Mucosa of gallbladder (tissue), 1 donor: ENCODE measurements at regions not wholly inside any gene's neighbourhood (a gene's known extent, or its start where the extent isn't known, plus 50 kb on each side); places are given as distances from the start of the nearest gene placed in this dataset.

Experiments used
- DNase-seq: peaks from one replicate; pipeline ENCODE4 v3.0.0-alpha.2; 2020; ENCODE audit warnings: low spot score
- donor health status: DM: no; HTN: no; CAD: no.

- DNase-seq: no peak
Observed at GRCh38 chr5:89302102-89302891, 419.3 kb upstream of the MEF2C start.

GRCh38 chr5:89301321-89302025 is 418.5 kb upstream of the MEF2C start:
- no peak for DNase-seq

- DNase-seq: no peak
Observed at GRCh38 chr5:89300426-89300970, 417.5 kb upstream of the MEF2C start.

GRCh38 chr5:89299998-89300397 is 417.0 kb upstream of the MEF2C start:
- DNase-seq: no peak

- DNase-seq: no peak
Observed at GRCh38 chr5:89297066-89297465, 414.1 kb upstream of the MEF2C start.

DNA sequence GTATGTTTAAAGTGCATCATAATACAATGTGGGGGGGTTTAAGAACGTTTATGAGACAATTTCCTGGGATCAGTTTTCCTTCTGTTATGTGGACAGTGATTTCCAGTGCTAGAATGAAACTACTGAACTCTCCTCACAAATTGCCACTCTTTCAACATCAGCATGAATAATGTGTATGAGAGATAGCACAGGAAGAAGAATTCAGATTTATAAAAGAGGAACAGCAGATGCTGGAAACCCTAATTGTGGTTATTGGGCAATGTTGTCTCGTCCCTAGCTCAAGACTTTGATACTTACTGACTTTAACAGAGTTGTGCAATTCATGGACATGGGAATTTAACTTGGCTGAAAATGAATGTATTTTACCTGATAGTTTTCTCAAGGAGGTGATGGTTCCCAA is 410.8 kb upstream of the MEF2C start:
- DNase-seq: no peak

GRCh38 chr5:89292487-89292886 is 409.5 kb upstream of the MEF2C start:
- DNase-seq: no peak

DNA sequence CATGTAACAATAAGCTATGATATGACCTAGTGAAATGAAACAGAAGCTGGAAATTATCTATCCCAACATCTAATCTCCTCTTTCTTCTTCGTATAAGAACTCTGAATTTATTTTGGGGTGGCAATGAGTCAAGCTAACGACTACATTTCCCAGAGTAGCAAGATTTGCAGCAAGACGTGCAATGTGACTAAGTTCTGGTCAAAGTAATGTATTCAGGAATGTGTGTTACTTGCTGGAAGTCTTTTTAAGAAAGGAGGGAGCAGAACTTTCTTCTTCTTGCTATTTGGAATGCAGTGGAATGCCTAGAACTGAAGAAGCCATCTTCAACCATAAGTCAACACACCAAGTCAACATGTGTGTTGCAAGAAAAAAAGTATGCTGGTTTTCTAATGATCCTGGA is 406.6 kb upstream of the MEF2C start:
- no peak for DNase-seq

DNA sequence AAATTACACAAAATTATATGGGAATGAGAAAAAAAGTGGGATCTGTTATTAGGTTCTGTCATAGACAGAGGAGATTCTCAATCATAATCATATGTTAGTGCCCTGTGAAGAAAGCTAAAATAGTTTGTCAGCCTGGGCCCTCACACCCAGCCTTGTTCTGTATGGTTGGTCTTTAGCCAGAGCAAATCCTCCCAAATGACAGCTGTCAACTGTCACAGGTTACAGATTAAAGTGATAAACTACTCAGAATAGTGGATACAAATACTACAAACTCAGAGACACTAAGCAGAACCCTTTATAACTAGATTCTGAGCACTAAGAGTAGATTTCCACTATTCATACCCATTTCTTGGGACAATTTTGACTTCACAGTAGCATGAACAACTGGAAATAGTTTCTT is 405.0 kb upstream of the MEF2C start:
- DNase-seq: no peak

GRCh38 chr5:89286320-89286719 is 403.3 kb upstream of the MEF2C start:
- no peak for DNase-seq

DNA sequence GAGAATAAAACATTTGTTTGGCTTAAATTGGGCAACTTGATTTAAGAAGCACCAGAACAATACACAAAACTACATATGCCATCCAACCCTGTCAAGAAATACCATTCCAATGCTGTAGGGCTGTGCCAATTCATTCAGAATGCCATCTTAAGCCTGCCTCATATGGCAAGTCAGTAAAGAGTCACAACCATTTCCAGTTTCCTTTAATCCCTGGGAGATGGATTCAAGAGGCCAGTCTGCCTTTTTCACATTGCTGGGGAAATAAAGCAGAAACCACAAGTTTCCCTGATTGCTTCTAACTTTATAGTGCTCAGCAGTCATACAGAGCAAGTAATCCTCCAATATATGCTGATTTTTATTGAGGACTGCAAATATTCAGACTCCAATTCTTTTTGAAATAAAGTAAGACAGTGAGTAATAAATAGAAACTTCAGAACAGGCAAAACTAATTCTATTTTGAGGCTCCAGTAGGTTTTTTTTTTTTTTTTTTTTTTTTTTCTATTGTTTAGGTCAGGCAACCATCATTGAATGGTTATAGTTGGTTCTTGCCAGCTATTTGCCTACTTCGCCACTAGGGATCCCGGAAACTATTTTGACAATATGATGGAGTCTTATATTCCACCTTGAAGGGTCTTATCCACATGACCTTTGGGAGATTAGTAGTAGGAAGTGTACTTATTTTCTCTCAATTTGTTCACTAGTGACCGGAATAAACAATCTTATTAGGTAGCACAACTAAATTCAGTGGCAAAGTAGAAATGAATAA is 400.9 kb upstream of the MEF2C start:
- no peak for DNase-seq

DNA sequence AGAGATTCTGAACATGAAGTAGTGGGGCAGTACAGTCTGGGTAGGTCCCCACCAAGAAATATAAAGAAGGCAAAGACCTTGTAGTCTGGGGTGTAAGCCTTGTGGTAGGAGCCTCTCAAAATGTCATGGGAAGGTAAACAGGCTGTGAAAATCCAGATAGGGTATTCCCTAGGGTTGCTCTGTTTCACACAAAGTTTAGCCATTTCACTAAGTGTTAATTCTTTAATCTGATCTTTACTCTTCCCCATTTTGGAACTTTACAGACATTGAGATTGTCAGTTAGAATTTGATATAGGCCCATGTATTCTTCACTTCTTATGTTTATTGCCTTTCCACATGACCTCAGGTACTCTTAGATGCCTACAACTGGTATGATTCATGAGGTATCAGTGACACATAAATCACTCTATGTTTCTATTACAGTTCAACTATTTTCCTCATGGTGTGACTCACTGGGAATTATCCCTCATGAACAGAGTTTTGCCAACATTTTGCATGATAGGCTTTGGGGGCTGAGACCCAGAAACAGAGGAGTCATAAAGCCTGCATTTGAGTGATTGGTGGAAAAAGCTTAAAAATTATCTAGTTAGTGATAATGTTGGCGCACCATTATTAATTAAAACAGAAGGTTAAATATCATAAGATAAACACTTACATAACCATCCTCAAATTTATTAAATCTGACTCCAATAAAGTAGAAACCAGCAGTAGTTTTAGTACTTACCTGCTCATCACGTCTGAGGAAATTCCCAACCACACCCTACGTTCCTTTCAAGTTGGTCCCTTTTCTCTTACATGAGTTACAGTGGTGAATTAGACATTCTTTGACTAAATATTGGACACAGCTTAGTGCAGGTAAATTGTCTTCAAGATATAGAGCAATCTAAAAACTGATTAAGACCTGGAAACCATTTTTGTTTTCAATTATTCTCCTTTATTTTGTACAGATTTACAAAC is 399.8 kb upstream of the MEF2C start:
- no peak for DNase-seq

DNA sequence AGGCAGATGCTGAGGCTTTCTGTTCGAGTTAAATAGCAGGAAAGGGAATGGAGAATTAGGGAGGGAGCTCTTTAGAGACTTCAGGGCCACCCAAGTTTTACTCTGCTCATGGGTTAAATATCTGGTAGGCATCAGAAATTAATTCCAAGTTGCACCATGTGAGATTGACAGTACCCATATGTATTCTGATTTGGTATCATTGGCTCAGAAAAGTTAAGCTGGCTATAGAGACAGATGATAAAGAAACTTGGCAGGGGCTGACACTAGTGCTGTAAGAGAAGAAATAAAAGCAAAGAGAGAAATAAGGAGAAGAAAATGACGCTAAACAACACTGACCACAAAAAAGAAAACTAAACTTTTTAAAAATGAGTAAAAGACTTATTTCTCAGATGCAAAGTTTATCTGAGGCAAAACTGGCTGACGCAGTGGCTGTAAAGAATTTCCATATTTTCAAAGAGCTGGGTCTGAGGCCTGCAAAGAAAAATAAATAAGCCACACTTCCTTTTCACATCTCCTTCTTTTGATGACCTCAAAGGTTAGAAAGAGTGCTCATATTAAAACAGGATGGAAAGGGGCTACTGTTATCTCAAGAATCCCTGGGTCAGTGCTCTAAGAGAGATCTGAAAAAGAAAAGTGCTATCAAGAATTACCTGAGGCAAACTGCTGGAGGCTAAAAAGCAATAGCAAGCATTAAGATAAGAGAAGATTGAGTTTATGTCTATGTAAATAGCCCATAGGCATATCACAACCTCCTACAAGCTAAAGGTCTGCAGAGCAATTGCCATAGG is 399.0 kb upstream of the MEF2C start:
- no peak for DNase-seq

GRCh38 chr5:89281211-89281610 is 398.2 kb upstream of the MEF2C start:
- no peak for DNase-seq

DNA sequence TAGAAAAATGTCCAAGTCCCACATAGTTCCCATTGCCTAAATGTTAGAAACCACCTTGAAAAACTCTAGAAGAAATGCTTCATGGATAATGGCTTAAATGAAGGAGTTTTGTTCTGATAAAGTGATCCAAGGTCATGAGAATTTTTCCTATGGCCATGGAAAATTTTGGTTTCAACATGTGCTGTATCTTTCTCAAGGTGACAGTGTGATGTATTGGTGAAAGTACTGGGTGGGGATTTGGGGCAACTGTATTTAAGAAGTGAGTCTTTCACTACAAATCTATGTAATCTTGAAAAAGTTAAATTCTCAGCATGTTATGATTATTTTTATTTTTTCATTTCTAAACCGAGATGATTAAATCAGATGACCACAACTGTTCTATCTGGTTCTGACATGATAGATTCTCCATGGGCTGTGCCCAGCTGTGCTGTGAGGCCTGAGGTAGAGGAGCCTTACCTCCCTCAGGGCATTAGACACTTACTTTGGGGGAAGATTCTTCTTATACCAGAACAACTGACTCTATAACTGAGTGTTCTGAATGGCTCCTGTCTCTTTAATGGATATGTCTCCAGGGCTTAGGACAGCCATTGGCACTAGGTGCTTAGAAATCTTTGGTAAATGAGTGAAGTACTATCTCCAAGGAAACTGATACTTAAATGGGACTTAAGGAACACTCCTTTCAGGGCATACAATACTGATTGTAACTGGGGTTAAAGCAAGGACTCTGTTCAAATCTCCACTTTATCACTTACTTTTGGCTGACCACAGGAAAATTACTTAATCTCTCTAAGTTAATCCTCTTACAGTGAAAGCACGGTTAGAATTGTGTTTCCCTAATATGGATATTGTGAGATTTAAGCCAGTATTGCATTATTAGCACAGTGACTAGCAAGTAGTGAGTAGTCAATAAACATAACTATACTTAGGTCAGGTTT is 397.4 kb upstream of the MEF2C start:
- no peak for DNase-seq

- no peak for DNase-seq
Observed at GRCh38 chr5:89279391-89280036, 396.5 kb upstream of the MEF2C start.

DNA sequence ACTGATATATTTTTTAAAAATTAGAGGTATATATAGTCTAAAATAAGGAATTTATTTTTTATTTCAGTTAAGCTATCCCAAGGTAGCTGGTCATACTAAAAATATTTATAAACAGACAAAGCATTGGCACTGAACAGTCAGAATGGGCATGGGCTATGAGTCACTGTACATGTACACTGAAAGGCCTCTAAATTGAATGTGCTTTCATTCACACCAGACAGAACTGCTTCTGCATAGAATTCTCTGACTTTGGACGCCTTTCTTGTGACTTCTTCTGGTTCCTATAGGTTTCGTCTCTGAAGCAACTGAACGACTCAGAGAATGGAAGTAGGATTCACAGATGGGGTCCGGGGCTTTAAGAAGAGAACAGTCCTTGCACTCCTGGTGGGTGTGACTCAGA is 394.8 kb upstream of the MEF2C start:
- DNase-seq: no peak

- DNase-seq: no peak
Observed at GRCh38 chr5:89276566-89277305, 393.8 kb upstream of the MEF2C start.
